Kidney epithelial cell (primary cell): ENCODE measurements at regions not wholly inside any gene's neighbourhood (a gene's known extent, or its start where the extent isn't known, plus 50 kb on each side); places are given as distances from the start of the nearest gene placed in this dataset.
"Not testable (repeated sequence)": the region's sequence is repeated elsewhere in the genome, so short reads cannot be mapped to it uniquely, and the experiment has no call there.

Source experiments
- DNase-seq: peaks from one replicate; pipeline ENCODE4 v3.0.0-alpha.2; 2010; ENCODE audit warnings: low read depth
- H3K27me3 ChIP-seq: 2 replicates; pipeline ENCODE4 v1.6.0; 2011; ENCODE audit warnings: low read length; ENCODE audit not compliant: control insufficient read depth, insufficient read depth
- H3K36me3 ChIP-seq: 2 replicates; pipeline ENCODE4 v1.5.1; 2011; ENCODE audit warnings: low read length; ENCODE audit not compliant: control insufficient read depth, insufficient read depth
- H3K4me3 ChIP-seq: 2 replicates; pipeline ENCODE4 v1.5.1; 2011; ENCODE audit warnings: low read depth, mild to moderate bottlenecking, control low read depth, low read length
- CTCF ChIP-seq: IDR thresholded peaks from 2 replicates; pipeline ENCODE4 v1.5.1; 2011; ENCODE audit warnings: mild to moderate bottlenecking, moderate library complexity, low read length, control low read depth, inconsistent platforms; ENCODE audit not compliant: insufficient read depth, poor library complexity, severe bottlenecking

DNA sequence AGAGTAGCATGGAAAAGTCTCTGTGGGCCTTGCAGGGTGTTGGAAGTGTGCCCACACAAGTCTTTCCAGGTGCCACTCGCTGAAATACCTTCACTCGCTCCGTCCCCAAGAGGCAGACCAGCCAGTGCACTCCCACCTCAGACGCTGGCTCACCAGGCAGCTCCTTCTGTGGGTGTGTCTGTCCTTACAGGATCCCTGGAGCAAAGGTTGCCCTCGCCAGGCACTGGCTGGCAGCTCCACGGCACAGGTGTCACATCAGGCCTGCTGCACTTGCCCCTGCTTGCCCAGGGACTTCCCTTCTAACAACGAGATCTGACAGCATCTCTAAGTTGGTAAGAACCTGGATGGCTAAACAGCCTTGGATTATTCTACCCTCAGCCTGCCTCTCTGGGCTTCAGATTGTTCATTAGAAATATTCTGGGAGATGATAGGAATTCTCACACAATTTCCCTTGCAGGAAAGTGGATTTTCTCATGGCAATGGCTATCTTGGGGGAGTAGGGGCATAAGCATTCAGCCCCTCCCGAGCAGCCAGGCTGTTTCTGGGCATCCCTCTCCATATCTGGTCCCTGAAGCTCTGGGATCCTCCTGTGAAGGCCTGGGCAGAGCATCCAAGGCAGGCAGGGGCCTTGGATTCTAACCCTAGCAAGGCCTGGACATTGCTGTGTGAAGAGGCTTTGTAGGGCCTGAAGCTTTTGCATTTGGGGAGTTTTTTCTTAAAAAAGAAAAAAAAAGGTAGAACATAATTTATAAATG, 262.1 kb downstream of the MYCN start:
- TF ChIP-seq CTCF = no peak
- DNase-seq = no peak
- Histone ChIP-seq H3K4me3 (no peak overlapping the region), H3K27me3 (no peaks in the 10 kb centered on the region), H3K36me3 (no peaks in the 10 kb centered on the region)

GRCh38 chr2:16201848-16202247, 261.5 kb downstream of the MYCN start:
- Histone ChIP-seq H3K36me3 (no peaks in the 10 kb centered on the region), H3K27me3 (no peaks in the 10 kb centered on the region), H3K4me3 (no peak overlapping the region)
- no peak for TF ChIP-seq CTCF
- DNase-seq = no peak

GRCh38 chr2:16200554-16201193, 260.3 kb downstream of the MYCN start:
- no peak overlapping the region for H3K4me3 ChIP-seq
- H3K36me3 ChIP-seq = no peaks in the 10 kb centered on the region
- no peak for DNase-seq
- TF ChIP-seq CTCF = no peak
- H3K27me3 ChIP-seq = no peaks in the 10 kb centered on the region

GRCh38 chr2:16199882-16200553, 259.7 kb downstream of the MYCN start:
- H3K4me3 ChIP-seq = no peak overlapping the region
- DNase-seq = no peak
- no peaks in the 10 kb centered on the region for H3K27me3 ChIP-seq
- no peaks in the 10 kb centered on the region for H3K36me3 ChIP-seq
- TF ChIP-seq CTCF = no peak

DNA sequence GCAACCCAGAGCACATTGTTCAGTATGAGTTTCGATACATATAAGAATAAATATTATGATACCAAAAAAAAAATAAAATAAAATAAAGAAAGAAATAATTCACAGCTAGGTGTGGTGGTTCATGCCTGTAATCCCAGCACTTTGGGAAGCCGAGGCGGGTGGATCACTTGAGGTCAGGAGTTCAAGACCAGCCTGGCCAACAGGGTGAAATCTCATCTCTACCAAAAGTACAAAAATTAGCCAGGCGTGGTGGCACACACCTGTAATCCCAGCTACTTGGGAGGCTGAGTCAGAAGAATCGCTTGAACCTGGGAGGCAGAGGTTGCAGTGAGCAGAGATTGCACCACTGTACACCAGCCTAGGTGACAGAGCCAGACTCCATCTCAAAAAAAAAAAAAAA, 258.9 kb downstream of the MYCN start:
- not testable (repeated sequence) for H3K36me3 ChIP-seq, DNase-seq, H3K27me3 ChIP-seq, H3K4me3 ChIP-seq

- Histone ChIP-seq H3K36me3 (no peaks in the 10 kb centered on the region), H3K27me3 (no peaks in the 10 kb centered on the region), H3K4me3 (no peak overlapping the region)
- TF ChIP-seq CTCF = no peak
- DNase-seq = no peak
Measured at GRCh38 chr2:16198166-16198912, 258.0 kb downstream of the MYCN start.
